Spinal cord (tissue), 9 donors: ENCODE measurements at regions not wholly inside any gene's neighbourhood (a gene's known extent, or its start where the extent isn't known, plus 50 kb on each side); places are given as distances from the start of the nearest gene placed in this dataset.
"Not testable (repeated sequence)": the region's sequence is repeated elsewhere in the genome, so short reads cannot be mapped to it uniquely, and the experiment has no call there.

ENCODE experiments used
- DNase-seq, 6 donors: peaks; one replicate each; pipeline versions ENCODE4 v3.0.0 to v3.0.0-alpha.2; 2013 to 2015; ENCODE audit warnings: low spot score in 6 of 6, low read depth in 4 of 6
- H3K27ac ChIP-seq: one replicate; pipeline ENCODE4 v1.5.1; 2013; ENCODE audit warnings: low read depth, low read length, control low read depth
- H3K27me3 ChIP-seq: one replicate; pipeline ENCODE4 v1.6.1; 2013; ENCODE audit warnings: low read length; ENCODE audit not compliant: control insufficient read depth, insufficient read depth
- H3K36me3 ChIP-seq: one replicate; pipeline ENCODE4 v1.6.1; 2013; ENCODE audit warnings: low read length; ENCODE audit not compliant: control insufficient read depth, insufficient read depth
- H3K4me1 ChIP-seq: one replicate; pipeline ENCODE4 v1.6.1; 2013; ENCODE audit warnings: low read length; ENCODE audit not compliant: control insufficient read depth, insufficient read depth
- H3K4me3 ChIP-seq: one replicate; pipeline ENCODE4 v1.5.1; 2013; ENCODE audit warnings: low read depth, low read length, control low read depth
- H3K9me3 ChIP-seq: one replicate; pipeline ENCODE4 v1.6.1; 2013; ENCODE audit warnings: low read length; ENCODE audit not compliant: control insufficient read depth, insufficient read depth
- WGBS: methylation state at CpG from one replicate; pipeline ENCODE4 v1.1.5; 2013; ENCODE audit warnings: missing lambda C conversion rate; ENCODE audit not compliant: insufficient coverage; 5-methylcytosine and 5-hydroxymethylcytosine counted together
- donor health status: healthy.

GRCh38 chr1:829932-830331, 93.8 kb upstream of the SAMD11 start:
- H3K9me3 ChIP-seq, H3K4me3 ChIP-seq, H3K27me3 ChIP-seq, H3K27ac ChIP-seq, H3K4me1 ChIP-seq, H3K36me3 ChIP-seq, DNase-seq: not testable (repeated sequence)
- WGBS, result no CpG with 5 or more reads among the region's 5 CpGs

GRCh38 chr1:830750-831149, 93.0 kb upstream of the SAMD11 start:
- H3K4me3 ChIP-seq, DNase-seq, H3K27me3 ChIP-seq, H3K27ac ChIP-seq, H3K36me3 ChIP-seq, H3K9me3 ChIP-seq, H3K4me1 ChIP-seq: not testable (repeated sequence)
- WGBS, result no CpG with 5 or more reads among the region's 5 CpGs

GRCh38 chr1:831522-831921, 92.2 kb upstream of the SAMD11 start:
- H3K4me3 ChIP-seq, result no peak overlapping the region
- WGBS, result no CpG with 5 or more reads among the region's 8 CpGs
- no peaks in the 10 kb centered on the region for H3K27me3 ChIP-seq
- DNase-seq, result no peak
- H3K27ac ChIP-seq, result no peak overlapping the region
- H3K9me3 ChIP-seq, result no peaks in the 10 kb centered on the region
- peaks cover 9% of the 10 kb centered on the region for H3K36me3 ChIP-seq
- no peaks in the 10 kb centered on the region for H3K4me1 ChIP-seq

GRCh38 chr1:832136-832535, 91.6 kb upstream of the SAMD11 start:
- no CpG with 5 or more reads among the region's 13 CpGs for WGBS
- Histone ChIP-seq H3K27me3 (no peaks in the 10 kb centered on the region), H3K4me3 (no peak overlapping the region), H3K9me3 (no peaks in the 10 kb centered on the region), H3K4me1 (no peaks in the 10 kb centered on the region), H3K27ac (no peak overlapping the region), H3K36me3 (peaks cover 9% of the 10 kb centered on the region)
- DNase-seq, result no peak

- not testable (repeated sequence) for DNase-seq, H3K9me3 ChIP-seq, H3K4me3 ChIP-seq, H3K4me1 ChIP-seq, H3K27me3 ChIP-seq, H3K36me3 ChIP-seq, H3K27ac ChIP-seq
- no CpG with 5 or more reads among the region's 3 CpGs for WGBS
These were observed 90.5 kb upstream of the SAMD11 start for GRCh38 chr1:833226-833625.

GRCh38 chr1:835509-835908, 88.2 kb upstream of the SAMD11 start:
- not testable (repeated sequence) for H3K27me3 ChIP-seq, DNase-seq, H3K4me1 ChIP-seq, H3K9me3 ChIP-seq, H3K27ac ChIP-seq, H3K36me3 ChIP-seq, H3K4me3 ChIP-seq
- WGBS, result 100% methylated on average over 3 of the region's 10 CpGs

- DNase-seq, H3K9me3 ChIP-seq, H3K4me1 ChIP-seq, H3K4me3 ChIP-seq, H3K27ac ChIP-seq, H3K27me3 ChIP-seq: not testable (repeated sequence)
- 90% methylated on average over 3 of the region's 5 CpGs for WGBS
- H3K36me3 ChIP-seq, result peaks cover 12% of the 10 kb centered on the region
These were observed 86.1 kb upstream of the SAMD11 start for GRCh38 chr1:837601-838000.

- DNase-seq, H3K9me3 ChIP-seq, H3K4me3 ChIP-seq, H3K4me1 ChIP-seq, H3K27ac ChIP-seq, H3K27me3 ChIP-seq: not testable (repeated sequence)
- WGBS, result 80% methylated on average over 4 of the region's 5 CpGs
- peaks cover 16% of the 10 kb centered on the region for H3K36me3 ChIP-seq
These were observed 85.4 kb upstream of the SAMD11 start for GRCh38 chr1:838291-838690.

GRCh38 chr1:840592-840991, 83.1 kb upstream of the SAMD11 start:
- DNase-seq, H3K27me3 ChIP-seq, H3K4me3 ChIP-seq, H3K27ac ChIP-seq, H3K4me1 ChIP-seq, H3K9me3 ChIP-seq: not testable (repeated sequence)
- peaks cover 14% of the 10 kb centered on the region for H3K36me3 ChIP-seq
- WGBS, result no CpG with 5 or more reads among the region's 6 CpGs

- not testable (repeated sequence) for H3K27me3 ChIP-seq, H3K4me3 ChIP-seq, DNase-seq, H3K9me3 ChIP-seq, H3K27ac ChIP-seq, H3K4me1 ChIP-seq
- no CpG with 5 or more reads among the region's 15 CpGs for WGBS
- peaks cover 14% of the 10 kb centered on the region for H3K36me3 ChIP-seq
These were observed 81.9 kb upstream of the SAMD11 start for GRCh38 chr1:841671-842425.
